ENCODE measurements at regions not wholly inside any gene's neighbourhood (a gene's known extent, or its start where the extent isn't known, plus 50 kb on each side); places are given as distances from the start of the nearest gene placed in this dataset.

- CTCF ChIA-PET = no interaction called here
- Mint-ChIP-seq H3K9me3 (ENCODE audit: low read depth, unreplicated experiment) (no peaks in the 10 kb centered on the region), H3K27ac (ENCODE audit: unreplicated experiment) (no peak overlapping the region), H3K27me3 (ENCODE audit: unreplicated experiment) (no peaks in the 10 kb centered on the region), H3K4me1 (ENCODE audit: low read depth, unreplicated experiment) (no peaks in the 10 kb centered on the region), H3K36me3 (ENCODE audit: insufficient read depth, unreplicated experiment) (peaks cover 11% of the 10 kb centered on the region), H3K4me3 (ENCODE audit: low read depth, unreplicated experiment) (no peak overlapping the region)
- BruUV-seq (replicated peaks) = no TSS peak
- DNase-seq = no peak
- intact Hi-C loops (cut with micrococcal nuclease; ENCODE audit: unreplicated experiment) = loop anchor here (10.0 kb wide), 1 partner anchor 113 kb away; the partner anchor contains the start of gene KLF13
- TF ChIP-seq CTCF (IDR thresholded peaks at IDR 0.05; ENCODE audit: unreplicated experiment) = no peak
Measured at GRCh38 chr15:31211353-31211752, 109.8 kb upstream of the TRPM1 start.

- Mint-ChIP-seq H3K9me3 (ENCODE audit: low read depth, unreplicated experiment) (no peaks in the 10 kb centered on the region), H3K4me3 (ENCODE audit: low read depth, unreplicated experiment) (no peak overlapping the region), H3K4me1 (ENCODE audit: low read depth, unreplicated experiment) (no peaks in the 10 kb centered on the region), H3K27me3 (ENCODE audit: unreplicated experiment) (no peaks in the 10 kb centered on the region), H3K36me3 (ENCODE audit: insufficient read depth, unreplicated experiment) (peaks cover 11% of the 10 kb centered on the region), H3K27ac (ENCODE audit: unreplicated experiment) (no peak overlapping the region)
- intact Hi-C loops (cut with micrococcal nuclease; ENCODE audit: unreplicated experiment) = loop anchor here (10.0 kb wide), 1 partner anchor 112 kb away; the partner anchor contains the start of gene KLF13
- TF ChIP-seq CTCF (IDR thresholded peaks at IDR 0.05; ENCODE audit: unreplicated experiment) = no peak
- CTCF ChIA-PET = interaction anchor here (1.0 kb wide), 1 partner anchor 275 kb away, joined by 3 read pairs; no protein-coding TSS in a partner anchor
- no TSS peak for BruUV-seq (replicated peaks)
- no peak for DNase-seq
Measured at GRCh38 chr15:31212326-31213080, 111.0 kb upstream of the TRPM1 start.

GRCh38 chr15:31214158-31214863, 112.3 kb upstream of the KLF13 start:
- Mint-ChIP-seq H3K4me1 (ENCODE audit: low read depth, unreplicated experiment) (no peaks in the 10 kb centered on the region), H3K27me3 (ENCODE audit: unreplicated experiment) (no peaks in the 10 kb centered on the region), H3K36me3 (ENCODE audit: insufficient read depth, unreplicated experiment) (peaks cover 11% of the 10 kb centered on the region), H3K27ac (ENCODE audit: unreplicated experiment) (no peak overlapping the region), H3K4me3 (ENCODE audit: low read depth, unreplicated experiment) (peak overlapping the region; percentile 63), H3K9me3 (ENCODE audit: low read depth, unreplicated experiment) (no peaks in the 10 kb centered on the region)
- no TSS peak for BruUV-seq (replicated peaks)
- CTCF ChIA-PET = interaction anchor here (1.4 to 2.0 kb wide), 3 partner anchors 221 to 276 kb away, joined by 3 to 12 read pairs (median 6); no protein-coding TSS in a partner anchor
- TF ChIP-seq CTCF (IDR thresholded peaks at IDR 0.05; ENCODE audit: unreplicated experiment) = no peak
- no peak for DNase-seq
- intact Hi-C loops (cut with micrococcal nuclease; ENCODE audit: unreplicated experiment) = loop anchor here (10.0 kb wide), 1 partner anchor 110 kb away; the partner anchor contains the start of gene KLF13

- Mint-ChIP-seq H3K27ac (ENCODE audit: unreplicated experiment) (no peak overlapping the region), H3K36me3 (ENCODE audit: insufficient read depth, unreplicated experiment) (peaks cover 11% of the 10 kb centered on the region), H3K27me3 (ENCODE audit: unreplicated experiment) (no peaks in the 10 kb centered on the region), H3K9me3 (ENCODE audit: low read depth, unreplicated experiment) (no peaks in the 10 kb centered on the region), H3K4me1 (ENCODE audit: low read depth, unreplicated experiment) (no peaks in the 10 kb centered on the region), H3K4me3 (ENCODE audit: low read depth, unreplicated experiment) (peak overlapping the region; percentile 63)
- CTCF ChIA-PET = interaction anchor here (0.8 to 2.0 kb wide), 4 partner anchors 114 to 275 kb away, joined by 3 to 12 read pairs (median 4); no protein-coding TSS in a partner anchor
- no peak for TF ChIP-seq CTCF (IDR thresholded peaks at IDR 0.05; ENCODE audit: unreplicated experiment)
- intact Hi-C loops (cut with micrococcal nuclease; ENCODE audit: unreplicated experiment) = loop anchor here (5.0 to 10.0 kb wide), 2 partner anchors 110 to 222 kb away; partner anchors contain the start of gene KLF13
- no TSS peak for BruUV-seq (replicated peaks)
- no peak for DNase-seq
Measured at GRCh38 chr15:31214864-31215489, 111.7 kb upstream of the KLF13 start.
